Adrenal gland (tissue), 9 donors: ENCODE measurements at regions not wholly inside any gene's neighbourhood (a gene's known extent, or its start where the extent isn't known, plus 50 kb on each side); places are given as distances from the start of the nearest gene placed in this dataset.

ENCODE experiments used
- DNase-seq, 7 donors: peaks; one replicate each; pipeline ENCODE4 v3.0.0-alpha.2; 2019 to 2020
- H3K27ac ChIP-seq, 5 donors: fragments of 200-600 bp; sonication (generic) in 4 of 5; 1 replicate in 3 of 5; 2 replicates in 2 of 5; pipeline versions ENCODE4 v1.5.1 to v1.8.0; 2016 to 2020; ENCODE audit warnings: mild to moderate bottlenecking in 1 of 5
- H3K27me3 ChIP-seq: fragments of 200-600 bp; 2 replicates; pipeline ENCODE4 v1.8.0; 2021
- H3K36me3 ChIP-seq, 2 donors: fragments of 200-600 bp; replicated peaks in 1 of 2; 1 replicate in 1 of 2; 2 replicates in 1 of 2; pipeline versions ENCODE4 v1.5.1 to v1.8.0; 2018 to 2022
- H3K4me1 ChIP-seq, 2 donors: fragments of 200-600 bp; replicated peaks in 1 of 2; 1 replicate in 1 of 2; 2 replicates in 1 of 2; pipeline versions ENCODE4 v1.5.1 to v1.8.0; 2018 to 2021
- H3K4me3 ChIP-seq, 4 donors: fragments of 200-600 bp; sonication (generic) in 3 of 4; one replicate each; pipeline ENCODE4 v1.5.1; 2016 to 2018
- H3K9me3 ChIP-seq, 3 donors: fragments of 200-600 bp; sonication (generic) in 1 of 3; replicated peaks in 1 of 3; 1 replicate in 2 of 3; 2 replicates in 1 of 3; pipeline versions ENCODE4 v1.5.1 to v1.8.0; 2016 to 2021
- POLR2A ChIP-seq, 2 donors: fragments of 450-650 bp; IDR thresholded peaks; one replicate each; pipeline ENCODE4 v1.6.1; 2017; ENCODE audit warnings: antibody characterized with exemption in 2 of 2, mild to moderate bottlenecking in 2 of 2, moderate library complexity in 1 of 2
- WGBS, 4 donors: extraction: QIAGEN DNeasy Blood & Tissue Kit in 2 of 4; methylation state at CpG; one replicate each; pipeline versions ENCODE4 v1.1.5 to v1.1.7; 2013 to 2017; 5-methylcytosine and 5-hydroxymethylcytosine counted together
- intact Hi-C, 2 donors: fragments of 100-400 bp; cut with DNase I; formaldehyde crosslinking; loops; one replicate each; pipeline versions ENCODE4 v1.14.1 to v1.15.0; 2022 to 2023
- TF ChIP-seq, protein P1 (sequence below), 6 experiments: fragments of 450-650 bp in 4 of 6; fragments of 200-600 bp in 2 of 6; sonication (generic) in 1 of 6; IDR thresholded peaks; 1 replicate in 5 of 6; 2 replicates in 1 of 6; pipeline versions ENCODE4 v1.5.1 to v1.8.0; 2016 to 2021; ENCODE audit warnings: antibody characterized with exemption in 6 of 6, mild to moderate bottlenecking in 2 of 6, moderate library complexity in 1 of 6
- donor health status: healthy with polysubstance abuse.
- donor health status: Bipolar disorder and iron deficiency.
- donor health status: DM: yes; HTN: yes; CAD: no.
- donor health status: DM: no; HTN: no; CAD: no.
- donor health status: DM: no; HTN: no; CAD: no.

DNA sequence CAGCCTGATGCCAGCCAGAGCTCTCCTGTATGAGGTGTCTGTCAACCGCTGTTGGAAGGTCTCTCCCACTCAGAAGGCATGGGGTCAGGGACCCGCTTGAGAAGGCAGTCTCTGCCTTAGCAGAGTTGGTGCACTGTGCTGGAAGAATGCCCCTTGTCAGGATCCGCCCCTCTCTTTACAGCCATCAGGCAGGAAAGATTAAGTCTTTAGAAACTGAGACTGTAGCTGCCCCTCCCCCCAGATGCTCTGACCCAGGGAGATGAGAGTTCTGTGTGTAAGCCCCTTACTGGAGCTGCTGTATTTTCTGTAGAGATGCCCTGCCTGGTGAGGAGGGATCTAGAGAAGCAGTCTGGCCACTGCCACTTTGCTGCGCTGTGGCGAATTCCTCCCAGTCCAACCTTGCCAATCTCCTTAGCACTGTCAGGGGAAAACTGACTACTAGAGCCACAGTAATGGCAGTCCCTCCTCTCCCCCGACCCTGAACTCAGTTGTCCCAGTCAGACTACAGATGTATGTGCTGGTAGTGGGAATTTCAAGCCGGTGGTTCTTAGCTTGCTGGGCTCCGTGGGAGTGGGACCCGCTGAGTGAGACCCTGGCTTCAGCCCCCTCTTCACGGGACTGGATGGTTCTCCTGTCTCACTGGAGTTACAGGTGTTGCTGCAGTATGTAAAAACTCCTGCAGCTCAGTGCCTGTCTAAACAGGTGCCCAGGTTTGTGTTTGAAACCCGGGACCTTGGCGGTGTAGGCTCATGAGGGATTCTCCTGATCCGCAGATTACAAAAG, 285.5 kb upstream of the ZWINT start:
- H3K4me1 ChIP-seq, result no peaks in the 10 kb centered on the region
- intact Hi-C loops, result no loop called here
- H3K9me3 ChIP-seq, result no peaks in the 10 kb centered on the region
- no peak for DNase-seq
- 82 to 93% (median 85%) methylated on average over 10 to 13 of the region's 13 CpGs for WGBS, 4 donors
- no peak overlapping the region for H3K4me3 ChIP-seq
- H3K27me3 ChIP-seq, result no peaks in the 10 kb centered on the region
- no peaks in the 10 kb centered on the region for H3K36me3 ChIP-seq
- TF ChIP-seq, protein P1, sequence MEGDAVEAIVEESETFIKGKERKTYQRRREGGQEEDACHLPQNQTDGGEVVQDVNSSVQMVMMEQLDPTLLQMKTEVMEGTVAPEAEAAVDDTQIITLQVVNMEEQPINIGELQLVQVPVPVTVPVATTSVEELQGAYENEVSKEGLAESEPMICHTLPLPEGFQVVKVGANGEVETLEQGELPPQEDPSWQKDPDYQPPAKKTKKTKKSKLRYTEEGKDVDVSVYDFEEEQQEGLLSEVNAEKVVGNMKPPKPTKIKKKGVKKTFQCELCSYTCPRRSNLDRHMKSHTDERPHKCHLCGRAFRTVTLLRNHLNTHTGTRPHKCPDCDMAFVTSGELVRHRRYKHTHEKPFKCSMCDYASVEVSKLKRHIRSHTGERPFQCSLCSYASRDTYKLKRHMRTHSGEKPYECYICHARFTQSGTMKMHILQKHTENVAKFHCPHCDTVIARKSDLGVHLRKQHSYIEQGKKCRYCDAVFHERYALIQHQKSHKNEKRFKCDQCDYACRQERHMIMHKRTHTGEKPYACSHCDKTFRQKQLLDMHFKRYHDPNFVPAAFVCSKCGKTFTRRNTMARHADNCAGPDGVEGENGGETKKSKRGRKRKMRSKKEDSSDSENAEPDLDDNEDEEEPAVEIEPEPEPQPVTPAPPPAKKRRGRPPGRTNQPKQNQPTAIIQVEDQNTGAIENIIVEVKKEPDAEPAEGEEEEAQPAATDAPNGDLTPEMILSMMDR (IDR thresholded peaks at IDR 0.05), result no peak
- no peak for TF ChIP-seq POLR2A (IDR thresholded peaks at IDR 0.05)
- H3K27ac ChIP-seq, result no peak overlapping the region

DNA sequence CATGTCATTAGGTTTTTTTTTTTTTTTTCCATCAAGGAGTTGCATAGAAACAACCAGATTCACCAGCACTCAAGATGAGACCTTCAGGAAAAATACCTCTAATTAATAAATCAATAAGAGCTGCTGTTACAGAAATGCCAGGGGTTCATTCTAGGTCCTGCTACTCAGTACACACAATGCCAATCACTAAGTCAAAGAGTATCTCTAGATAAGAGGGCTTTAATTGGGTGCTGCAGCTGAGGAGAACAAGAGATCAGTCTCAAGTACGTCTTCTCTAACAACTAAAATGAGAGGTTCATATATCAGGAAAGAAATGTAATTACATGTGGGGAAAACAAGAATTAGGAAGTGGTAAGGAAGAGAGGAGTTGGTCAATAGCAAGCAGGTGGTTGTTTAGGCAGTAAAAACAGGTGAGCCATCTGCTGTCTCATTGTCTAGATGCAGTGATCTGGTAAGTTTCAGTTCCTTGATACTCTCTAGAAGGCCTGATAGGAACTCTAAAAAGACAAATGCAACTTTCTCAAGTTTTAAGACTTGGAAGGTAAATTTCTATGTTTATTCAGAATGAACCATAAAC, 272.9 kb upstream of the ZWINT start:
- no peak for DNase-seq
- intact Hi-C loops, result no loop called here
- H3K36me3 ChIP-seq, result no peaks in the 10 kb centered on the region
- no peak overlapping the region for H3K27ac ChIP-seq
- no peaks in the 10 kb centered on the region for H3K4me1 ChIP-seq
- TF ChIP-seq, protein P1 (IDR thresholded peaks at IDR 0.05), result no peak
- TF ChIP-seq POLR2A (IDR thresholded peaks at IDR 0.05), result no peak
- WGBS, 4 donors, result 70 to 88% (median 84%) methylated on average over 1 of the region's 1 CpG
- no peak overlapping the region for H3K4me3 ChIP-seq
- no peaks in the 10 kb centered on the region for H3K9me3 ChIP-seq
- no peaks in the 10 kb centered on the region for H3K27me3 ChIP-seq

DNA sequence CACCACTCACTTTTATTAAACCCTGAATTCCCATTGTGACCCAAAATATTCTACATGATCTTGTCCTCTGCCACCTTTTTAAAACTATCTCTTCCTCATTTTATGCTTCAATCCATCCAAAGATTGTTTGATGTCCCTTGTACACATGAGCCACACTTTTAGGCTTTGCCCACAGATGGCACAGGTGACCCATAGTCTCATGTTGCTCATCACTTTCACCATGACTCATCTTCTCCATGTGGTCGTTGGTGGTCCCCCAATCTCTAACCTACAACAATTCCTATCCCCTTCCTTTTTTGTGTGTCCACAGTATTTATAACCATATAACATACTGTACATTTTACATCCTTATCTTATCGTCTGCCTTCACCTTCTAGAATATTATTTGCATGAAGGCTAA, 271.5 kb upstream of the ZWINT start:
- no peak for TF ChIP-seq POLR2A (IDR thresholded peaks at IDR 0.05)
- TF ChIP-seq, protein P1 (IDR thresholded peaks at IDR 0.05), result no peak
- Histone ChIP-seq H3K27me3 (no peaks in the 10 kb centered on the region), H3K4me1 (no peaks in the 10 kb centered on the region), H3K36me3 (no peaks in the 10 kb centered on the region), H3K4me3 (no peak overlapping the region), H3K9me3 (no peaks in the 10 kb centered on the region), H3K27ac (no peak overlapping the region)
- DNase-seq, result no peak
- intact Hi-C loops, result no loop called here
- 55 to 69% (median 62%) methylated on average over 2 of the region's 2 CpGs for WGBS, 4 donors

DNA sequence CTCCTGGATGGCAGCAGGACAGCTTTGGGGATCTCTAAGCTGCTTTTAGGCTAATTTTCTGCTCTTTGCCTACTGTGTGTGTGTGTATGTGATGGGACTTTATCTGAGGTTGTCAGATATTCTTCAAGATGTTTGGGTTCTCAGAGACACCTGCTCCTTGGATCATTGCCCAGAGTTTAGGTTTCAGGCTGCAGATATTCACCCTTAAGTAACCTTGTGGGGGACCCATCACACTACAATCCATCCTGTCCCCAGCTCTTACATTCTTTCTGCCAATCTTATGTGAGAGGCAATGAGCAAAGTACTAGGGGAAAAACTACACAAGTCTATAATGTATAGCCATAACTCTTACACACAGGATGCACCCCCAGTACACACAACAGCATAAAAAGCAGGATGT, 263.0 kb upstream of the ZWINT start:
- Histone ChIP-seq H3K4me3 (no peak overlapping the region), H3K27ac (no peak overlapping the region), H3K36me3 (no peaks in the 10 kb centered on the region), H3K9me3 (no peaks in the 10 kb centered on the region), H3K4me1 (no peaks in the 10 kb centered on the region), H3K27me3 (no peaks in the 10 kb centered on the region)
- intact Hi-C loops, result no loop called here
- no peak for DNase-seq
- TF ChIP-seq, protein P1 (IDR thresholded peaks at IDR 0.05), result no peak
- TF ChIP-seq POLR2A (IDR thresholded peaks at IDR 0.05), result no peak
